GM20000 (cell line): ENCODE measurements at regions not wholly inside any gene's neighbourhood (a gene's known extent, or its start where the extent isn't known, plus 50 kb on each side); places are given as distances from the start of the nearest gene placed in this dataset.

ENCODE experiments used
- DNase-seq: peaks from one replicate; pipeline ENCODE4 v3.0.0; 2012; ENCODE audit warnings: low spot score
- CTCF ChIP-seq: IDR thresholded peaks from 2 replicates; pipeline ENCODE4 v1.5.1; 2012; ENCODE audit warnings: mild to moderate bottlenecking, control low read depth; ENCODE audit errors: extremely low read depth, missing control alignments

GRCh38 chr17:52378860-52379259 lies 220.3 kb upstream of the CA10 start:
- DNase-seq = no peak
- TF ChIP-seq CTCF = no peak

- TF ChIP-seq CTCF = no peak
- no peak for DNase-seq
Measured at GRCh38 chr17:52376137-52376536, 217.6 kb upstream of the CA10 start.

GRCh38 chr17:52368886-52369285 lies 210.4 kb upstream of the CA10 start:
- no peak for TF ChIP-seq CTCF
- DNase-seq = no peak

- no peak for TF ChIP-seq CTCF
Measured at GRCh38 chr17:52357854-52358253, 199.3 kb upstream of the CA10 start.

GRCh38 chr17:52336796-52337195 lies 178.3 kb upstream of the CA10 start:
- TF ChIP-seq CTCF = no peak
- DNase-seq = no peak

More at GRCh38 chr17:52357854-52358253, 199.3 kb upstream of the CA10 start:
- no peak for DNase-seq

- no peak for DNase-seq
- TF ChIP-seq CTCF = no peak
Measured at GRCh38 chr17:52306314-52306713, 147.8 kb upstream of the CA10 start.

GRCh38 chr17:52298881-52299280 lies 140.4 kb upstream of the CA10 start:
- TF ChIP-seq CTCF = no peak

More at GRCh38 chr17:52298881-52299280, 140.4 kb upstream of the CA10 start:
- DNase-seq = no peak
